H1 (cell line): ENCODE measurements at regions not wholly inside any gene's neighbourhood (a gene's known extent, or its start where the extent isn't known, plus 50 kb on each side); places are given as distances from the start of the nearest gene placed in this dataset.

ENCODE experiments used
- CTCF ChIA-PET: fragments of 300-600 bp; sonication (Branson Sonifier 250); formaldehyde crosslinking; loops from one replicate; lab custom pipeline; 2021; ENCODE audit not compliant: partially characterized antibody; lab: Charles Lee
- POLR2A ChIA-PET: fragments of 300-600 bp; sonication (Branson Sonifier 250); formaldehyde crosslinking; loops from one replicate; lab custom pipeline; 2021; ENCODE audit warnings: inconsistent platforms; ENCODE audit not compliant: partially characterized antibody; lab: Charles Lee
- DNase-seq, 2 experiments: peaks; one replicate each; pipeline versions ENCODE4 v3.0.0 to v3.0.0-alpha.2; 2010 to 2022; ENCODE audit warnings: low spot score in 2 of 2, low read depth in 1 of 2, mixed read lengths in 1 of 2
- FAIRE-seq: peaks from 2 replicates; lab custom pipeline; 2011; peaks lifted over from hg19 to GRCh38; lab: Jason Lieb, UNC
- H2AFZ ChIP-seq: 2 replicates; pipeline ENCODE4 v1.8.1; 2012; ENCODE audit warnings: low read length, inconsistent platforms
- H2AK5ac ChIP-seq: 2 replicates; pipeline ENCODE4 v1.6.1; 2013; ENCODE audit warnings: low read depth, low read length
- H2BK120ac ChIP-seq: replicated peaks from 2 replicates; pipeline ENCODE3; 2013; ENCODE audit warnings: low read depth, low read length, inconsistent platforms
- H2BK12ac ChIP-seq: 2 replicates; pipeline ENCODE4 v1.6.1; 2013; ENCODE audit warnings: low read depth, low read length
- H2BK15ac ChIP-seq: 2 replicates; pipeline ENCODE4 v1.6.1; 2013; ENCODE audit warnings: low read length
- H2BK20ac ChIP-seq: 2 replicates; pipeline ENCODE4 v1.6.1; 2013; ENCODE audit warnings: low read length
- H2BK5ac ChIP-seq: 2 replicates; pipeline ENCODE4 v1.6.1; 2013; ENCODE audit warnings: low read depth, low read length
- H3K14ac ChIP-seq: 2 replicates; pipeline ENCODE4 v1.6.1; 2013; ENCODE audit warnings: inconsistent platforms; ENCODE audit not compliant: insufficient read length
- H3K18ac ChIP-seq: 2 replicates; pipeline ENCODE4 v1.6.1; 2013; ENCODE audit warnings: low read length; ENCODE audit errors: extremely low read depth
- H3K23ac ChIP-seq: 2 replicates; pipeline ENCODE4 v1.6.1; 2013; ENCODE audit warnings: inconsistent platforms; ENCODE audit not compliant: insufficient read length
- H3K23me2 ChIP-seq: 2 replicates; pipeline ENCODE4 v1.6.1; 2013; ENCODE audit warnings: low read depth, low read length
- H3K27ac ChIP-seq: 2 replicates; pipeline ENCODE4 v1.6.1; 2011; ENCODE audit warnings: low read depth, low read length, inconsistent platforms
- H3K27me3 ChIP-seq, 4 experiments: replicated peaks in 1 of 4; 1 replicate in 1 of 4; 2 replicates in 3 of 4; pipeline versions ENCODE4 v1.6.1 to v1.8.1; 2011 to 2013; ENCODE audit warnings: low read length in 3 of 4, mild to moderate bottlenecking in 3 of 4, inconsistent platforms in 2 of 4, mixed read lengths in 2 of 4, moderate library complexity in 1 of 4; ENCODE audit not compliant: control insufficient read depth in 3 of 4, insufficient read depth in 3 of 4; ENCODE audit errors: extremely low read depth in 1 of 4
- H3K36me3 ChIP-seq, 4 experiments: 2 replicates each; pipeline versions ENCODE4 v1.6.1 to v1.8.1; 2011 to 2013; ENCODE audit warnings: mild to moderate bottlenecking in 4 of 4, low read length in 3 of 4, moderate library complexity in 2 of 4, control low read depth in 1 of 4, inconsistent platforms in 1 of 4; ENCODE audit not compliant: insufficient read depth in 4 of 4, control insufficient read depth in 2 of 4
- H3K4ac ChIP-seq: replicated peaks from 2 replicates; pipeline ENCODE3; 2013; ENCODE audit warnings: low read length, low read depth, mixed read lengths, inconsistent platforms; ENCODE audit not compliant: insufficient read length
- H3K4me1 ChIP-seq, 4 experiments: replicated peaks in 1 of 4; 1 replicate in 1 of 4; 2 replicates in 3 of 4; pipeline versions ENCODE4 v1.6.1 to v1.8.1; 2011 to 2013; ENCODE audit warnings: low read length in 3 of 4, inconsistent platforms in 2 of 4, mixed read lengths in 1 of 4; ENCODE audit not compliant: insufficient read depth in 4 of 4, control insufficient read depth in 3 of 4
- H3K4me2 ChIP-seq, 2 experiments: 2 replicates each; pipeline versions ENCODE4 v1.6.1 to v1.8.1; 2011 to 2013; ENCODE audit warnings: low read depth in 2 of 2, low read length in 2 of 2, control low read depth in 1 of 2, inconsistent platforms in 1 of 2, mild to moderate bottlenecking in 1 of 2; ENCODE audit not compliant: insufficient read depth in 1 of 2
- H3K4me3 ChIP-seq, 4 experiments: fragments of 200-600, 300-600 bp in 1 of 4; sonication (generic), shearing (Covaris generic), sonication (Bioruptor Twin) in 1 of 4; 2 replicates each; pipeline versions ENCODE4 v1.5.1 to v1.8.1; 2011 to 2016; ENCODE audit warnings: low read length in 4 of 4, low read depth in 3 of 4, control low read depth in 2 of 4, inconsistent platforms in 2 of 4, mild to moderate bottlenecking in 2 of 4, mixed read lengths in 1 of 4, moderate library complexity in 1 of 4; ENCODE audit not compliant: insufficient read depth in 2 of 4; ENCODE audit errors: extremely low read depth in 1 of 4
- H3K56ac ChIP-seq: replicated peaks from 2 replicates; pipeline ENCODE3; 2013; ENCODE audit warnings: low read depth, mild to moderate bottlenecking, mixed read lengths, low read length, inconsistent platforms; ENCODE audit not compliant: insufficient read length
- H3K79me1 ChIP-seq: 2 replicates; pipeline ENCODE4 v1.6.1; 2013; ENCODE audit warnings: low read depth, low read length, control low read depth
- H3K79me2 ChIP-seq, 2 experiments: 2 replicates each; pipeline versions ENCODE4 v1.6.1 to v1.8.1; 2012 to 2013; ENCODE audit warnings: low read length in 2 of 2, mild to moderate bottlenecking in 2 of 2, inconsistent platforms in 1 of 2; ENCODE audit not compliant: insufficient read depth in 2 of 2, control insufficient read depth in 1 of 2
- H3K9ac ChIP-seq, 4 experiments: replicated peaks in 1 of 4; 1 replicate in 1 of 4; 2 replicates in 3 of 4; pipeline versions ENCODE4 v1.6.1 to v1.8.1; 2011 to 2013; ENCODE audit warnings: low read depth in 3 of 4, low read length in 3 of 4, control low read depth in 2 of 4, mild to moderate bottlenecking in 2 of 4, moderate library complexity in 2 of 4, inconsistent platforms in 1 of 4; ENCODE audit errors: extremely low read depth in 1 of 4
- H3K9me3 ChIP-seq, 2 experiments: 2 replicates each; pipeline versions ENCODE4 v1.6.1 to v1.8.1; 2012 to 2013; ENCODE audit warnings: mild to moderate bottlenecking in 2 of 2, moderate library complexity in 2 of 2, control low read depth in 1 of 2, inconsistent platforms in 1 of 2, low read depth in 1 of 2, low read length in 1 of 2, mixed read lengths in 1 of 2; ENCODE audit not compliant: insufficient read depth in 2 of 2
- H4K20me1 ChIP-seq, 2 experiments: replicated peaks in 1 of 2; 2 replicates each; pipeline versions ENCODE3 to v1.8.1; 2011 to 2013; ENCODE audit warnings: inconsistent platforms in 2 of 2, low read length in 2 of 2, mild to moderate bottlenecking in 1 of 2; ENCODE audit not compliant: insufficient read depth in 2 of 2, control insufficient read depth in 1 of 2
- H4K5ac ChIP-seq: 2 replicates; pipeline ENCODE4 v1.6.1; 2013; ENCODE audit warnings: low read length, low read depth, mixed read lengths, inconsistent platforms; ENCODE audit not compliant: insufficient read length
- H4K8ac ChIP-seq: 2 replicates; pipeline ENCODE4 v1.8.0; 2013; ENCODE audit warnings: mild to moderate bottlenecking, moderate library complexity, low read length, inconsistent platforms; ENCODE audit not compliant: insufficient read depth; ENCODE audit errors: extremely low read depth
- H4K91ac ChIP-seq: replicated peaks from 2 replicates; pipeline ENCODE3; 2013; ENCODE audit warnings: low read length, mixed read lengths, inconsistent platforms; ENCODE audit not compliant: insufficient read length
- CHD1 ChIP-seq: IDR thresholded peaks from 2 replicates; pipeline ENCODE4 v1.6.1; 2012; ENCODE audit warnings: low read depth, low read length, improper control_type of control experiment
- CTBP2 ChIP-seq: IDR thresholded peaks from 2 replicates; pipeline ENCODE4 v1.7.0; 2011; ENCODE audit warnings: borderline replicate concordance, mild to moderate bottlenecking, moderate library complexity, mixed read lengths, low read length; ENCODE audit not compliant: insufficient read depth, insufficient read length
- GTF2F1 ChIP-seq: IDR thresholded peaks from 2 replicates; pipeline ENCODE4 v1.6.1; 2012; ENCODE audit warnings: low read depth, low read length, improper control_type of control experiment, borderline replicate concordance
- PHF8 ChIP-seq: fragments of 200-600 bp; sonication (generic); conservative IDR thresholded peaks from 2 replicates; pipeline ENCODE4 v1.7.1; 2012; ENCODE audit warnings: low read depth, mild to moderate bottlenecking, inconsistent platforms, low read length, moderate library complexity
- RNF2 ChIP-seq: fragments of 200-900, 300-1000 bp; sonication (generic); IDR thresholded peaks from 2 replicates; pipeline ENCODE4 v1.7.1; 2016; ENCODE audit warnings: borderline replicate concordance, low read depth, mild to moderate bottlenecking, antibody characterized with exemption, low read length; ENCODE audit not compliant: poor library complexity, severe bottlenecking; ENCODE audit errors: missing control alignments
- SP4 ChIP-seq: IDR thresholded peaks from 2 replicates; pipeline ENCODE4 v1.6.1; 2012; ENCODE audit warnings: low read length, inconsistent platforms
- SUZ12 ChIP-seq: fragments of 200-600 bp; sonication (generic); IDR thresholded peaks from 2 replicates; pipeline ENCODE4 v1.6.1; 2012; ENCODE audit warnings: mild to moderate bottlenecking, inconsistent platforms, low read length, moderate library complexity, mixed read lengths
- TAF7 ChIP-seq: optimal IDR thresholded peaks from 2 replicates; pipeline ENCODE3; 2011; ENCODE audit warnings: low read depth, mild to moderate bottlenecking, inconsistent platforms, low read length, moderate library complexity, borderline replicate concordance
- TBP ChIP-seq: IDR thresholded peaks from 2 replicates; pipeline ENCODE4 v1.6.1; 2011; ENCODE audit warnings: low read depth, low read length, improper control_type of control experiment
- WGBS, 2 experiments: shearing (Covaris generic) in 1 of 2; methylation state at CpG; one replicate each; pipeline versions ENCODE4 v1.1.6 to v1.1.7; 2013 to 2015; ENCODE audit warnings: low lambda C conversion rate in 2 of 2, mixed read lengths in 2 of 2, inconsistent platforms in 1 of 2, low coverage in 1 of 2, missing lambda C conversion rate in 1 of 2; ENCODE audit not compliant: insufficient replicate concordance in 2 of 2, insufficient coverage in 1 of 2, insufficient read length in 1 of 2; ENCODE audit errors: extremely low coverage in 1 of 2, missing lambda C conversion rate in 1 of 2; 5-methylcytosine and 5-hydroxymethylcytosine counted together
- TF ChIP-seq, protein P1 (sequence below): IDR thresholded peaks from 2 replicates; pipeline ENCODE4 v1.6.1; 2012; ENCODE audit warnings: inconsistent platforms
- TF ChIP-seq, protein P2 (sequence below): IDR thresholded peaks from 2 replicates; pipeline ENCODE4 v1.6.1; 2012; ENCODE audit warnings: inconsistent platforms

DNA sequence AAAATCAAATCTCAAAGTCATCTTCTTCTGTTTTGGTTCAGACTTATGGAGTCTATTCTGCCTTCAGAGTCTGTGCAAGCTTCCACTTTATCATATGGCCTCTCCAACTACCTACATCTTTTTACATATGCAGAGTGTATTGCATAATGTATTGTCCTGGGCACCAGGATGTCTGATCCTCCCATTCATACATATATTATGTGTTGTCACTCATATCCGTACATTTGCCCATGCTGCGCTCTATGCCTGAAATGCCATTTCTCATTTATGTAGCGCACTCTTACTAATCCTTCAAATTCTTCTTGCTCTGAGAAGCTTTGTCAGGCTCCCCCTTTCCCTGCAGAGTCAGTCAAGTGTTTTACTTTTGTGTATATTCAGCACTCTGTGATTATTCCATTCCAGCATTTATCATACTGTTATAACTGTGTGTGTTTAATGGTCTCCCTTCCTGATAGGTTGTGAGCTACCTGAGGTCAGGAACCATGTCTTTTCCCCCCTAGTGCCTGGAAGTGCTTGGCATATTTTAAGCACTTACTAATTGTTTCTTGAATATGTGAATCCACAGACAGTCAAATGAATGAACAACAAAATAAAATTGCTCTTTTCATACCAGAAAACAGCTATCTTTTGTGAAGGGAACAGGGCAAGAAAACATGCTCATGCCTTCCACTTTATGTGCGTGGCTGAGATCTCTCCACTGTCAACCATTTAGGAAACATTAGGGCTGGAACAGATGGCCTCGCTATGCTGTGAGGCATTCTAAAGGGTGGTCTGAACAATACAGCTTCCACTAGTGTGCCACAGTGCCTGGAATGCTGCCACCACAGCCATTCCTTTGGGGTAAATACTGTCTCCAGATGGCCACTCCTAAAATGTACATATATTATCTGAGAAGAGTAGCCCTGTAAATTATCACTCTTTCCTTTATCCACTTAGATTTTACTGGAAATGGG, 81.8 kb downstream of the GLUD2 start:
- Histone ChIP-seq H2AFZ (no peak overlapping the region), H2BK20ac (no peak overlapping the region), H3K23ac (no peak overlapping the region), H3K4me2 (no peak overlapping the region), H4K8ac (no peak overlapping the region), H3K14ac (no peak overlapping the region), H2BK12ac (no peak overlapping the region), H3K9ac (no peak overlapping the region), H2AK5ac (no peak overlapping the region), H4K20me1 (no peaks in the 10 kb centered on the region), H3K36me3 (no peaks in the 10 kb centered on the region), H3K4me3 (no peak overlapping the region), H3K4ac (no peak overlapping the region), H2BK120ac (no peak overlapping the region), H3K79me2 (no peaks in the 10 kb centered on the region), H2BK15ac (no peak overlapping the region), H4K91ac (no peak overlapping the region), H4K5ac (no peak overlapping the region), H3K27me3 (no peaks in the 10 kb centered on the region), H3K4me1 (no peaks in the 10 kb centered on the region), H3K56ac (no peak overlapping the region), H3K79me1 (no peaks in the 10 kb centered on the region), H3K9me3 (peaks cover 0 to 34% of the 10 kb centered on the region in 2 experiments; a peak in 1 of 4 replicates), H2BK5ac (no peak overlapping the region), H3K23me2 (no peaks in the 10 kb centered on the region), H3K18ac (no peak overlapping the region), H3K27ac (no peak overlapping the region)
- no peak for DNase-seq
- 85% methylated on average over 5 of the region's 5 CpGs; no CpG with 5 or more reads in 1 of the 2 experiments for WGBS, 2 experiments
- ChIA-PET POLR2A (no interaction called here), CTCF (no interaction called here)
- no peak for FAIRE-seq
- TF ChIP-seq PHF8: no peak
- TF ChIP-seq CHD1: no peak
- TF ChIP-seq, protein P1, sequence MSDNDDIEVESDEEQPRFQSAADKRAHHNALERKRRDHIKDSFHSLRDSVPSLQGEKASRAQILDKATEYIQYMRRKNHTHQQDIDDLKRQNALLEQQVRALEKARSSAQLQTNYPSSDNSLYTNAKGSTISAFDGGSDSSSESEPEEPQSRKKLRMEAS: no peak
- TF ChIP-seq GTF2F1: no peak
- no peak for TF ChIP-seq SP4
- no peak for TF ChIP-seq CTBP2
- TF ChIP-seq TAF7: no peak
- TF ChIP-seq, protein P2, sequence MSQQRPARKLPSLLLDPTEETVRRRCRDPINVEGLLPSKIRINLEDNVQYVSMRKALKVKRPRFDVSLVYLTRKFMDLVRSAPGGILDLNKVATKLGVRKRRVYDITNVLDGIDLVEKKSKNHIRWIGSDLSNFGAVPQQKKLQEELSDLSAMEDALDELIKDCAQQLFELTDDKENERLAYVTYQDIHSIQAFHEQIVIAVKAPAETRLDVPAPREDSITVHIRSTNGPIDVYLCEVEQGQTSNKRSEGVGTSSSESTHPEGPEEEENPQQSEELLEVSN: no peak
- no peak for TF ChIP-seq SUZ12
- TF ChIP-seq RNF2: no peak
- no peak for TF ChIP-seq TBP
